ENCODE measurements at regions not wholly inside any gene's neighbourhood (a gene's known extent, or its start where the extent isn't known, plus 50 kb on each side); places are given as distances from the start of the nearest gene placed in this dataset.

- no peak for DNase-seq (ENCODE audit: low read depth)
- H3K4me3 ChIP-seq (ENCODE audit: low read depth, low read length): no peak overlapping the region
- TF ChIP-seq CTCF (conservative IDR thresholded peaks at IDR 0.05; ENCODE audit: low read depth, low read length): no peak
These were observed 416.1 kb upstream of the ETAA1 start for GRCh38 chr2:66981074-66981473.

- no peak for DNase-seq (ENCODE audit: low read depth)
- TF ChIP-seq CTCF (conservative IDR thresholded peaks at IDR 0.05; ENCODE audit: low read depth, low read length): peak; percentile 34
- no peak overlapping the region for H3K4me3 ChIP-seq (ENCODE audit: low read depth, low read length)
These were observed 414.4 kb upstream of the ETAA1 start for GRCh38 chr2:66982766-66983165.

- TF ChIP-seq CTCF (conservative IDR thresholded peaks at IDR 0.05; ENCODE audit: low read depth, low read length): no peak
- no peak overlapping the region for H3K4me3 ChIP-seq (ENCODE audit: low read depth, low read length)
- DNase-seq (ENCODE audit: low read depth): no peak
These were observed 412.3 kb upstream of the ETAA1 start for GRCh38 chr2:66984864-66985263.

GRCh38 chr2:66985906-66986305, 411.2 kb upstream of the ETAA1 start:
- H3K4me3 ChIP-seq (ENCODE audit: low read depth, low read length): no peak overlapping the region
- no peak for TF ChIP-seq CTCF (conservative IDR thresholded peaks at IDR 0.05; ENCODE audit: low read depth, low read length)
- no peak for DNase-seq (ENCODE audit: low read depth)

- no peak for DNase-seq (ENCODE audit: low read depth)
- no peak overlapping the region for H3K4me3 ChIP-seq (ENCODE audit: low read depth, low read length)
- TF ChIP-seq CTCF (conservative IDR thresholded peaks at IDR 0.05; ENCODE audit: low read depth, low read length): no peak
These were observed 409.4 kb upstream of the ETAA1 start for GRCh38 chr2:66987733-66988132.

GRCh38 chr2:66994654-66995053, 402.5 kb upstream of the ETAA1 start:
- H3K4me3 ChIP-seq (ENCODE audit: low read depth, low read length): no peak overlapping the region
- TF ChIP-seq CTCF (conservative IDR thresholded peaks at IDR 0.05; ENCODE audit: low read depth, low read length): no peak

GRCh38 chr2:66995636-66996035, 401.5 kb upstream of the ETAA1 start:
- no peak for TF ChIP-seq CTCF (conservative IDR thresholded peaks at IDR 0.05; ENCODE audit: low read depth, low read length)
- no peak overlapping the region for H3K4me3 ChIP-seq (ENCODE audit: low read depth, low read length)

More at GRCh38 chr2:66994654-66995053, 402.5 kb upstream of the ETAA1 start:
- no peak for DNase-seq (ENCODE audit: low read depth)

More at GRCh38 chr2:66995636-66996035, 401.5 kb upstream of the ETAA1 start:
- no peak for DNase-seq (ENCODE audit: low read depth)
